Epithelial cell of esophagus (primary cell): ENCODE measurements at regions not wholly inside any gene's neighbourhood (a gene's known extent, or its start where the extent isn't known, plus 50 kb on each side); places are given as distances from the start of the nearest gene placed in this dataset.

Experiments
- DNase-seq: peaks from one replicate; pipeline ENCODE4 v3.0.0; 2010; ENCODE audit warnings: low read depth
- H3K4me3 ChIP-seq: 2 replicates; pipeline ENCODE4 v1.5.1; 2011; ENCODE audit warnings: mild to moderate bottlenecking, low read length, control low read depth
- TF ChIP-seq, protein P1 (sequence below): IDR thresholded peaks from 2 replicates; pipeline ENCODE4 v1.5.1; 2011; ENCODE audit warnings: low read depth, mild to moderate bottlenecking, low read length, control low read depth, inconsistent platforms; ENCODE audit not compliant: insufficient read depth; ENCODE audit errors: missing control alignments

DNA sequence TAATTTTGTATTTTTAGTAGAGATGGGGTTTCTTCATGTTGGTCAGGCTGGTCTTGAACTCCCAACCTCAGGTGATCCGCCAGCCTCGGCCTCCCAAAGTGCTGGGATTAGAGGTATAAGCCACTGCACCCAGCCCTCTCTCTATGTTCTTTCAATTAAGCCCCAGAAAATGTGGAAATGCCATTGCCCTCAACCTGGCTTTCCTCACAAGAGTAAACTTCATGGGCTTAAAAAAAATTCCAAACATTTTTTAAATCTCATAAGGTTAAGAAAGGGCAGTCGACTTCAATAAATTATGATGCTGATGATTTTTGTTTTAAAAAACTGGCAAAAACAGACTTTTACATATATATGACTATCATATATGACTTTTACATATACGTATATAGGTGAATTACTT is 107.6 kb downstream of the TES start:
- DNase-seq, result no peak

DNA sequence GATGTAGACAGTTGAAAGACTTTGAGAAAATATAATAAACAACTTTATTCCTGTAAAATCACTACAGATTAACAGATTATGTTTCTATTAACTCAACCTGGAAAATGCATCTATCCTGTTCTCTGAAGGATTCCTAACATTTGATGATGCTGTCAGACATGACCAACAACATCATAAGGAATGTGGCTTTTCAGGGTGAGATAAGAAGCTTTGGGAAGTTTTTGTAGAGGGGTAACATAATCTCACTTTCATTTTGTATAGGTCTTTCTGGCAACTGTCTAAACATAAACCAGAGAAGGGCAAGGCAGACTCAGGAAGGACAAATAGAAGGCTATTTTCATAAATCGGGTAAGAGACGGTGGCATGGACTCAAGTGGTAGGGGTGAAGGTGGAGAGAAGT is 112.2 kb downstream of the TES start:
- TF ChIP-seq, protein P1, sequence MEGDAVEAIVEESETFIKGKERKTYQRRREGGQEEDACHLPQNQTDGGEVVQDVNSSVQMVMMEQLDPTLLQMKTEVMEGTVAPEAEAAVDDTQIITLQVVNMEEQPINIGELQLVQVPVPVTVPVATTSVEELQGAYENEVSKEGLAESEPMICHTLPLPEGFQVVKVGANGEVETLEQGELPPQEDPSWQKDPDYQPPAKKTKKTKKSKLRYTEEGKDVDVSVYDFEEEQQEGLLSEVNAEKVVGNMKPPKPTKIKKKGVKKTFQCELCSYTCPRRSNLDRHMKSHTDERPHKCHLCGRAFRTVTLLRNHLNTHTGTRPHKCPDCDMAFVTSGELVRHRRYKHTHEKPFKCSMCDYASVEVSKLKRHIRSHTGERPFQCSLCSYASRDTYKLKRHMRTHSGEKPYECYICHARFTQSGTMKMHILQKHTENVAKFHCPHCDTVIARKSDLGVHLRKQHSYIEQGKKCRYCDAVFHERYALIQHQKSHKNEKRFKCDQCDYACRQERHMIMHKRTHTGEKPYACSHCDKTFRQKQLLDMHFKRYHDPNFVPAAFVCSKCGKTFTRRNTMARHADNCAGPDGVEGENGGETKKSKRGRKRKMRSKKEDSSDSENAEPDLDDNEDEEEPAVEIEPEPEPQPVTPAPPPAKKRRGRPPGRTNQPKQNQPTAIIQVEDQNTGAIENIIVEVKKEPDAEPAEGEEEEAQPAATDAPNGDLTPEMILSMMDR, result no peak
- no peak overlapping the region for H3K4me3 ChIP-seq
- DNase-seq, result no peak

More for the DNA sequence above, 107.6 kb downstream of the TES start:
- TF ChIP-seq, protein P1, result no peak
- no peak overlapping the region for H3K4me3 ChIP-seq

- no peak overlapping the region for H3K4me3 ChIP-seq
- TF ChIP-seq, protein P1, result no peak
- no peak for DNase-seq
These were observed 114.2 kb downstream of the TES start for GRCh38 chr7:116324582-116324981.

DNA sequence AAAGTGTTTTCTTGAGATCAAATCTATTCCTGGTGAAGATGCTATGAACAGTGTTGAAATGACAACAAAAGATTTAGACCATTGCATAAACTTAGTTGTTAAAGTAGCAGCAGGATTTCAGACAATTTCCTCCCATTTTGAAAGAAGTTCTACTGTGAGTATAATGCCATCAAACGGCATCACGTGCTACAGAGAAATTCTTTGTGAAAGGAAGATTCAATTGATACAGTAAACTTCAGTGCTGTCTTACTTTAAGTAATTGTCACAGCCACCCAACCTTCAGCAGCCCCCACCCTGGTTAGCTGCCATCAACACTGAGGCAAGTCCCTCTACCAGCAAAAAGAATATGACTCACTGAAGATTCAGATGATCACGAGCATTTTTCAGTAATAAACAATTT is 115.2 kb downstream of the TES start:
- DNase-seq, result no peak
- TF ChIP-seq, protein P1, result no peak
- no peak overlapping the region for H3K4me3 ChIP-seq

- DNase-seq, result no peak
- TF ChIP-seq, protein P1, result no peak
- H3K4me3 ChIP-seq, result no peak overlapping the region
These were observed 116.8 kb downstream of the TES start for GRCh38 chr7:116327135-116327534.

DNA sequence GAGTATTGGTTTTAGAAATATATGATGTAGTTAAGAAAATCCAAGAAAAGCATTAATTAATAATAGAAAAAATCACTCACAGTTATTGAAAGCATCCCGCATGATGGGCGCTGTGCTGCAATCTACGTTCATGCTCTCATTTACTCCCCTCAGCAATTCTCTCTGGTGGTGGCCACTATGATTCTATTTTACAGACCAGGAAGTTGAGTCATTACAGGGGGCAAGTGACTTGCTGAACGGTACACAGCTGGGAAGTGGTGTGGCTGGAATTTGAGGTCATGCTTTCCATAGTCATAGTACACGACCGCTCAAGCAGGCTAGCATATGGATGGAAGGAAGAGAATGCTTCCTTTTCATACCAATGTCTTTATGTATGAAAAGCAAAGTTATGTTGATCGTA is 117.4 kb downstream of the TES start:
- DNase-seq, result no peak
- TF ChIP-seq, protein P1, result no peak
- no peak overlapping the region for H3K4me3 ChIP-seq

DNA sequence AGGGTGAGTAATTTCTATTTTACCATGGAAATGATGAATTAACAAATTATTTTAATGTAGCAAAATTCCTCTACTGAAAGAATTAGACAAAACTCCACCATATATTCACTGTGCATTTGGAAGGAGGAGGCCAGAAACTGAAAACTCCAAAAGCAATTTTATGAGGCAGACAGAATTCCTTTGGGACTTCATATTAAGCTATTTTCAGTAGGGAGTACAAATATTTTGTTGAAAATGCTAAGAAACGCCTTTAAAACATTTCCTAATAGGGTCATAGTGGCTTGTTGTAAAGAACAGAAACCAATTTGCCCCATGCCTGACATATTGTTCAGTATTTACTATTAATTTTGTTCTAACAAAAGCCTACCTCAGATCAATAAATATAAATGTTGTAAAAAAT is 117.8 kb downstream of the TES start:
- no peak for DNase-seq
- no peak overlapping the region for H3K4me3 ChIP-seq
- TF ChIP-seq, protein P1, result no peak
